PC-9 (cell line): ENCODE measurements at regions not wholly inside any gene's neighbourhood (a gene's known extent, or its start where the extent isn't known, plus 50 kb on each side); places are given as distances from the start of the nearest gene placed in this dataset.

Experiments
- EZH2 ChIP-seq: fragments of 200-600 bp; sonication (generic); IDR thresholded peaks from 2 replicates; pipeline ENCODE4 v1.8.0; 2017; ENCODE audit warnings: antibody characterized with exemption, low read depth
- TF ChIP-seq, protein P1 (sequence below): fragments of 200-600 bp; sonication (generic); conservative IDR thresholded peaks from 2 replicates; pipeline ENCODE4 v1.6.1; 2017; ENCODE audit warnings: mixed run types, antibody characterized with exemption, mild to moderate bottlenecking, moderate library complexity

DNA sequence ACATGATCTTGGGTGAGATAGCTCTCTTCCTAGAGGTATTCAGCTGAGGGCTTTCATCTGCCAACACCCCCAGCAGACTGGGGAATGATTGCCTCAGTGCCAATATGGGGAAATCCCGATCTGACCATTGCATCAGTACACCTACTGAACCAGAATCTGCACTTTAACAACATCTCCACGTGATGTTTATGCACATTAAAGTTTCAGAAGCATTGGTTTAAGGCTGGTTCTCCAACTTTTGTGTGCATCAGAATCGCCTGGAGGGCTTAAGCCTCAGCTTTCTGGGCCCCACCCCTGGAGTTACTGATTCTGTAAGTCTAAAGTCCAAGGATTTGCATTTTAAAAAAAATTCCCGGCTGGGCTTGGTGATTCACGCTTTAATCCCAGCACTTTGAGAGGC lies 123.6 kb upstream of the MED13 start:
- TF ChIP-seq EZH2: no peak
- TF ChIP-seq, protein P1, sequence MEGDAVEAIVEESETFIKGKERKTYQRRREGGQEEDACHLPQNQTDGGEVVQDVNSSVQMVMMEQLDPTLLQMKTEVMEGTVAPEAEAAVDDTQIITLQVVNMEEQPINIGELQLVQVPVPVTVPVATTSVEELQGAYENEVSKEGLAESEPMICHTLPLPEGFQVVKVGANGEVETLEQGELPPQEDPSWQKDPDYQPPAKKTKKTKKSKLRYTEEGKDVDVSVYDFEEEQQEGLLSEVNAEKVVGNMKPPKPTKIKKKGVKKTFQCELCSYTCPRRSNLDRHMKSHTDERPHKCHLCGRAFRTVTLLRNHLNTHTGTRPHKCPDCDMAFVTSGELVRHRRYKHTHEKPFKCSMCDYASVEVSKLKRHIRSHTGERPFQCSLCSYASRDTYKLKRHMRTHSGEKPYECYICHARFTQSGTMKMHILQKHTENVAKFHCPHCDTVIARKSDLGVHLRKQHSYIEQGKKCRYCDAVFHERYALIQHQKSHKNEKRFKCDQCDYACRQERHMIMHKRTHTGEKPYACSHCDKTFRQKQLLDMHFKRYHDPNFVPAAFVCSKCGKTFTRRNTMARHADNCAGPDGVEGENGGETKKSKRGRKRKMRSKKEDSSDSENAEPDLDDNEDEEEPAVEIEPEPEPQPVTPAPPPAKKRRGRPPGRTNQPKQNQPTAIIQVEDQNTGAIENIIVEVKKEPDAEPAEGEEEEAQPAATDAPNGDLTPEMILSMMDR: no peak
